ENCODE measurements at regions not wholly inside any gene's neighbourhood (a gene's known extent, or its start where the extent isn't known, plus 50 kb on each side); places are given as distances from the start of the nearest gene placed in this dataset.

DNA sequence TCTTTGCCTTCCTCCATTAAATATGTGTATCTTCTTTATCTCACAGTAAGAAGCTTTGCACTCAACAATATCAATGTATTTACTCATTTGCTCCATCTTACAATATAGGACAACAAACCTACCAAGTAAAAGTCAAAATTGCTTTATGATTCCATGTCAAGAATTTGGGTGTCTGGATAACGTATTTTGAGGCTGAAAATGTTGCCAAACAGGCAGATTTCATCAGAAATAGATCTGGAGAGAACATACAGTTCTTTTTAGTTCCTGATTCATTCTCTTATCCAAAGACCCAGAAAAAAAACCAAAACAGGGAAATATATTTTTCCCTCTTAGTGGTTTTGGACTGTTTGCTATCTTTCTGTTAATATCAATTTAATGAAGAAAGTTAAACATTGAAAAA lies 621.1 kb downstream of the STK39 start:
- Histone ChIP-seq H3K9me1 (ENCODE audit: control insufficient read depth, extremely low read depth, insufficient read depth, low read length) (no peaks in the 10 kb centered on the region), H3K27me3 (ENCODE audit: control insufficient read depth, extremely low read depth, insufficient read depth, low read length) (no peaks in the 10 kb centered on the region), H3K79me2 (ENCODE audit: control insufficient read depth, insufficient read depth, low read length) (no peaks in the 10 kb centered on the region), H3K9ac (ENCODE audit: control insufficient read depth, extremely low read depth, insufficient read depth, low read length) (no peak overlapping the region), H3K36me3 (ENCODE audit: control insufficient read depth in 2 of 2, extremely low read depth in 1 of 2, insufficient read depth in 2 of 2, low read length in 2 of 2) (no peaks in the 10 kb centered on the region), H3K4me3 (ENCODE audit: control insufficient read depth in 2 of 3, extremely low read depth in 1 of 3, insufficient read depth in 2 of 3, low read depth in 1 of 3, low read length in 3 of 3) (no peak overlapping the region), H3K4me2 (ENCODE audit: control insufficient read depth, extremely low read depth, insufficient read depth, low read depth, low read length) (no peak overlapping the region), H4K20me1 (ENCODE audit: control insufficient read depth, extremely low read depth, insufficient read depth, low read length) (no peaks in the 10 kb centered on the region), H3K27ac (ENCODE audit: control insufficient read depth, insufficient read depth, low read length) (no peak overlapping the region), H3K9me3 (ENCODE audit: control insufficient read depth, low read depth, low read length) (no peaks in the 10 kb centered on the region), H3K4me1 (ENCODE audit: control insufficient read depth, extremely low read depth, insufficient read depth, low read length) (no peaks in the 10 kb centered on the region), H2AFZ (ENCODE audit: control insufficient read depth, low read length) (no peak overlapping the region)
- no peak for FAIRE-seq
- TF ChIP-seq, protein P1, sequence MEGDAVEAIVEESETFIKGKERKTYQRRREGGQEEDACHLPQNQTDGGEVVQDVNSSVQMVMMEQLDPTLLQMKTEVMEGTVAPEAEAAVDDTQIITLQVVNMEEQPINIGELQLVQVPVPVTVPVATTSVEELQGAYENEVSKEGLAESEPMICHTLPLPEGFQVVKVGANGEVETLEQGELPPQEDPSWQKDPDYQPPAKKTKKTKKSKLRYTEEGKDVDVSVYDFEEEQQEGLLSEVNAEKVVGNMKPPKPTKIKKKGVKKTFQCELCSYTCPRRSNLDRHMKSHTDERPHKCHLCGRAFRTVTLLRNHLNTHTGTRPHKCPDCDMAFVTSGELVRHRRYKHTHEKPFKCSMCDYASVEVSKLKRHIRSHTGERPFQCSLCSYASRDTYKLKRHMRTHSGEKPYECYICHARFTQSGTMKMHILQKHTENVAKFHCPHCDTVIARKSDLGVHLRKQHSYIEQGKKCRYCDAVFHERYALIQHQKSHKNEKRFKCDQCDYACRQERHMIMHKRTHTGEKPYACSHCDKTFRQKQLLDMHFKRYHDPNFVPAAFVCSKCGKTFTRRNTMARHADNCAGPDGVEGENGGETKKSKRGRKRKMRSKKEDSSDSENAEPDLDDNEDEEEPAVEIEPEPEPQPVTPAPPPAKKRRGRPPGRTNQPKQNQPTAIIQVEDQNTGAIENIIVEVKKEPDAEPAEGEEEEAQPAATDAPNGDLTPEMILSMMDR (optimal IDR thresholded peaks at IDR 0.05 in 1 of 3, IDR thresholded peaks at IDR 0.05 in 1 of 3, conservative IDR thresholded peaks at IDR 0.05 in 1 of 3; ENCODE audit: extremely low read depth in 1 of 3, insufficient read depth in 2 of 3, low read length in 3 of 3) = no peak
- TF ChIP-seq EZH2 (IDR thresholded peaks at IDR 0.05; ENCODE audit: low read length) = no peak
- no peak for DNase-seq (ENCODE audit: low read depth, low spot score)
- dilution Hi-C loops (cut with MboI; ENCODE audit: extremely low pct_ligation_motif_present, low sequenced_read_pairs) = no loop called here

DNA sequence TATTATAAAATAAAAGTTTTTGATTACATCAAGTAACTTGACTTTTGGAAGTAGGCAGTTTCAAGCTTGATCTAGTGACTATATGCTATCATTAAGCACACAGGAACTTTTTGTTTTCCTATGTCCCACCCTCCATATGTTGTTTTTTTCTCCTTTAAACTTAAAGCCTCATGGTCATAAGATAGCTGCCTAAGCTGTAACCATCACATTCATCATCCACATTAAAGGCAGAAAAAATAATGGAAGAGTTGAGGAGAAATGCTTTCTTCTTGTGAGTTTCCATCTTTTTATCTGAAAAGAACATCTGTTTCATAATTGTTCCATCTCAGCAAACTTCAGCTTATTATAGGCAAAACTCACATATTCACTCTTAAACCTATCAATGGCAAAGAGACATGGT lies 630.4 kb downstream of the STK39 start:
- Histone ChIP-seq H3K27me3 (ENCODE audit: control insufficient read depth, extremely low read depth, insufficient read depth, low read length) (no peaks in the 10 kb centered on the region), H2AFZ (ENCODE audit: control insufficient read depth, low read length) (no peak overlapping the region), H3K4me2 (ENCODE audit: control insufficient read depth, extremely low read depth, insufficient read depth, low read depth, low read length) (no peak overlapping the region), H3K36me3 (ENCODE audit: control insufficient read depth in 2 of 2, extremely low read depth in 1 of 2, insufficient read depth in 2 of 2, low read length in 2 of 2) (no peaks in the 10 kb centered on the region), H3K9me3 (ENCODE audit: control insufficient read depth, low read depth, low read length) (no peaks in the 10 kb centered on the region), H3K79me2 (ENCODE audit: control insufficient read depth, insufficient read depth, low read length) (no peaks in the 10 kb centered on the region), H3K9me1 (ENCODE audit: control insufficient read depth, extremely low read depth, insufficient read depth, low read length) (no peaks in the 10 kb centered on the region), H3K4me1 (ENCODE audit: control insufficient read depth, extremely low read depth, insufficient read depth, low read length) (no peaks in the 10 kb centered on the region), H3K27ac (ENCODE audit: control insufficient read depth, insufficient read depth, low read length) (no peak overlapping the region), H3K4me3 (ENCODE audit: control insufficient read depth in 2 of 3, extremely low read depth in 1 of 3, insufficient read depth in 2 of 3, low read depth in 1 of 3, low read length in 3 of 3) (no peak overlapping the region), H3K9ac (ENCODE audit: control insufficient read depth, extremely low read depth, insufficient read depth, low read length) (no peak overlapping the region), H4K20me1 (ENCODE audit: control insufficient read depth, extremely low read depth, insufficient read depth, low read length) (no peaks in the 10 kb centered on the region)
- DNase-seq (ENCODE audit: low read depth, low spot score) = no peak
- FAIRE-seq = no peak
- no peak for TF ChIP-seq EZH2 (IDR thresholded peaks at IDR 0.05; ENCODE audit: low read length)
- TF ChIP-seq, protein P1 (optimal IDR thresholded peaks at IDR 0.05 in 1 of 3, IDR thresholded peaks at IDR 0.05 in 1 of 3, conservative IDR thresholded peaks at IDR 0.05 in 1 of 3; ENCODE audit: extremely low read depth in 1 of 3, insufficient read depth in 2 of 3, low read length in 3 of 3) = no peak
- dilution Hi-C loops (cut with MboI; ENCODE audit: extremely low pct_ligation_motif_present, low sequenced_read_pairs) = no loop called here

All from keratinocyte (primary cell).